Testis (tissue), 2 donors: ENCODE measurements at regions not wholly inside any gene's neighbourhood (a gene's known extent, or its start where the extent isn't known, plus 50 kb on each side); places are given as distances from the start of the nearest gene placed in this dataset.

ENCODE experiments used
- DNase-seq: peaks from one replicate; pipeline ENCODE4 v3.0.0-alpha.2; 2019
- H3K27ac ChIP-seq, 2 donors: fragments of 200-600 bp; sonication (generic); one replicate each; pipeline ENCODE4 v1.5.1; 2019
- H3K27me3 ChIP-seq: fragments of 200-600 bp; sonication (generic); one replicate; pipeline ENCODE4 v1.5.1; 2019
- H3K36me3 ChIP-seq: fragments of 200-600 bp; sonication (generic); one replicate; pipeline ENCODE4 v1.5.1; 2017; ENCODE audit warnings: low read depth; ENCODE audit errors: missing control alignments
- H3K4me1 ChIP-seq: fragments of 200-600 bp; sonication (generic); one replicate; pipeline ENCODE4 v1.5.1; 2019
- H3K4me3 ChIP-seq, 2 donors: fragments of 200-600 bp; sonication (generic); one replicate each; pipeline ENCODE4 v1.5.1; 2017 to 2019
- H3K9me3 ChIP-seq: fragments of 200-600 bp; sonication (generic); one replicate; pipeline ENCODE4 v1.5.1; 2017
- POLR2A ChIP-seq: fragments of 450-650 bp; IDR thresholded peaks from one replicate; pipeline ENCODE4 v1.6.1; 2017; ENCODE audit warnings: antibody characterized with exemption, mild to moderate bottlenecking, moderate library complexity
- WGBS, 2 donors: methylation state at CpG; one replicate each; pipeline ENCODE4 v1.1.5; 2018; 5-methylcytosine and 5-hydroxymethylcytosine counted together
- intact Hi-C: fragments of 100-400 bp; cut with DNase I; formaldehyde crosslinking; loops from one replicate; pipeline ENCODE4 v1.15.1; 2023; ENCODE audit warnings: low total_unique reads
- TF ChIP-seq, protein P1 (sequence below), 3 experiments: fragments of 450-650 bp in 2 of 3; fragments of 200-600 bp in 1 of 3; sonication (generic) in 1 of 3; IDR thresholded peaks; one replicate each; pipeline ENCODE4 v1.5.1; 2016 to 2019; ENCODE audit warnings: antibody characterized with exemption in 3 of 3, mild to moderate bottlenecking in 2 of 3, moderate library complexity in 1 of 3

DNA sequence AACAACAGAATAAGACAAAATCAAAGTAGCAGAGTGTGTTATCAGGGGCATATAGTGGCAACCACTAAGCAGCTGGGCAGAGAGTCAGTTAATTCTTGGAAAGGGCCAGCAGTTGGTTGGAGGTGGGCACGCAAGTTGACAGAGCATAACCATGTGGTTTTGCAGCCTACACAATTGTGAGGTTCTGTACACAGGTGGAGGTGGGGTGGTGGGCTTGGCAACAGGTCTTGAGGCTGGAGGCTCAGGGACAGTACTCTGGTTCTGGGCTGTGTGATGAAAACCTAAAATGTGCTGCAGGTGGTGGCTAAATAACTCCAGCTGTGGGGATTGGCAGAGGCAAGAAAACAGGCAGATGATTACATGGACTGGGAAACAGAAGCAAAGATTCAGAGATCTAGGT, 1112.7 kb downstream of the PDHA2 start:
- Histone ChIP-seq H3K4me1 (no peaks in the 10 kb centered on the region), H3K27me3 (no peaks in the 10 kb centered on the region), H3K4me3 (no peak overlapping the region), H3K9me3 (no peaks in the 10 kb centered on the region), H3K27ac (no peak overlapping the region), H3K36me3 (no peaks in the 10 kb centered on the region)
- intact Hi-C loops = no loop called here
- no peak for DNase-seq
- TF ChIP-seq, protein P1, sequence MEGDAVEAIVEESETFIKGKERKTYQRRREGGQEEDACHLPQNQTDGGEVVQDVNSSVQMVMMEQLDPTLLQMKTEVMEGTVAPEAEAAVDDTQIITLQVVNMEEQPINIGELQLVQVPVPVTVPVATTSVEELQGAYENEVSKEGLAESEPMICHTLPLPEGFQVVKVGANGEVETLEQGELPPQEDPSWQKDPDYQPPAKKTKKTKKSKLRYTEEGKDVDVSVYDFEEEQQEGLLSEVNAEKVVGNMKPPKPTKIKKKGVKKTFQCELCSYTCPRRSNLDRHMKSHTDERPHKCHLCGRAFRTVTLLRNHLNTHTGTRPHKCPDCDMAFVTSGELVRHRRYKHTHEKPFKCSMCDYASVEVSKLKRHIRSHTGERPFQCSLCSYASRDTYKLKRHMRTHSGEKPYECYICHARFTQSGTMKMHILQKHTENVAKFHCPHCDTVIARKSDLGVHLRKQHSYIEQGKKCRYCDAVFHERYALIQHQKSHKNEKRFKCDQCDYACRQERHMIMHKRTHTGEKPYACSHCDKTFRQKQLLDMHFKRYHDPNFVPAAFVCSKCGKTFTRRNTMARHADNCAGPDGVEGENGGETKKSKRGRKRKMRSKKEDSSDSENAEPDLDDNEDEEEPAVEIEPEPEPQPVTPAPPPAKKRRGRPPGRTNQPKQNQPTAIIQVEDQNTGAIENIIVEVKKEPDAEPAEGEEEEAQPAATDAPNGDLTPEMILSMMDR (IDR thresholded peaks at IDR 0.05) = no peak
- no peak for TF ChIP-seq POLR2A
- 81 to 89% methylated on average over 1 of the region's 1 CpG for WGBS, 2 donors

DNA sequence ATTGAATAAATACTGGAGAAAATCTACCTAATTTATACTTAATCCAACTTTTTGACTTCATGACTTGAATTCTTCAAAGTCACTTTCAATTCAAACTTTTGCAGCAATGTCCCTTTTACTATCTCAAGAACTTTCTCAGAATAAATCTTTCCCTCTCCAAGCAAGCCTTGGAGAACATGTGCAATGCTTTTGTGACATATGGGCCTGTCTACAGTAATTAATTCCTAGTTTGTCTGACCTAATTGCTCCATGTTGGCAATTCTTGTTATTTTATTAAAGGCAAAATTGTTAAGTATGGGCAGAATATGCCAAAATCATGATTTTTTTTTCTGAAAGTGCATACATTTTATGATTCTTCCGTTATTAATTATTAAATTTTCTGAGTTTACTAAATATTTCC, 1115.3 kb downstream of the PDHA2 start:
- DNase-seq = no peak
- Histone ChIP-seq H3K36me3 (no peaks in the 10 kb centered on the region), H3K4me1 (no peaks in the 10 kb centered on the region), H3K4me3 (no peak overlapping the region), H3K27ac (no peak overlapping the region), H3K9me3 (no peaks in the 10 kb centered on the region), H3K27me3 (no peaks in the 10 kb centered on the region)
- 87 to 89% methylated on average over 1 of the region's 1 CpG for WGBS, 2 donors
- TF ChIP-seq POLR2A = no peak
- TF ChIP-seq, protein P1 (IDR thresholded peaks at IDR 0.05) = no peak
- intact Hi-C loops = no loop called here

DNA sequence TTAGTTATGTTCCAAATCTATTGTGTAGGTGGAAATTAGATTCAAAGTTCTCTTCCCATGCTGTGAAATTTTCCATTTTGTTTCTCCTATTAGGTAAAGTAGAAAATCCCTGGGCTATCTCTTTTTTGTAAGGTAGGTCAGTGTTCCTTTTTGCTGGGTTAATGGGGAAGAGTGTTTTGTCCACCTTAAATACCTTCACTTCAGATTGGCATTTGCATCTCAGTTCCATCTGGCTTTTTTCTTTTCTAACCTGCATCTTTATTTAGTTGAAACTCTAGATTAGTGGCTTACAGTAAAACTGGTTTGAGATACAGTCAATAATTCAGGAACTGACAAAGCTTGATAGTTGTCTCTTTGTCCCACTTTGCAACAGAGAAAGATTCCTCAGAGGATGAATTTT, 1115.8 kb downstream of the PDHA2 start:
- no peak for DNase-seq
- Histone ChIP-seq H3K4me3 (no peak overlapping the region), H3K4me1 (no peaks in the 10 kb centered on the region), H3K27me3 (no peaks in the 10 kb centered on the region), H3K27ac (no peak overlapping the region), H3K9me3 (no peaks in the 10 kb centered on the region), H3K36me3 (no peaks in the 10 kb centered on the region)
- intact Hi-C loops = no loop called here
- TF ChIP-seq POLR2A = no peak
- TF ChIP-seq, protein P1 (IDR thresholded peaks at IDR 0.05) = no peak

DNA sequence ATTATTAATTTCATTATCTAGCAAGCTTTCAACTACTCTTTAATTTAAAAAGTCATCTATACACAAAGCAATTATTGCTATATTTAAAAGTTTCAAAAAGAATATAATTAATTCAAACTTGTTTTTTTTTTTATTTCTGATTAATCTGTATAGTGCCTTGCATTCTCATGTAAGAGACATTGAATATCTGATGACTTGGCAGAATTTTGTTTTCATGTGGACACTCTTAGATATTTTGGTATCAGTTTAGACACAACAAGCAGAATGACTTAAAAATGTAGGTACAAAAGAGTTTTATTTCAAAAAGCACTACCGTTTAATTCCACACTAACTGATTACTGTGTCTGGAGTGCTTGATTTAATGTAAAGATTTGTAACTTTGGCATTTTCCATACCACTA, 1129.6 kb downstream of the PDHA2 start:
- no peak for TF ChIP-seq POLR2A
- TF ChIP-seq, protein P1 (IDR thresholded peaks at IDR 0.05) = no peak
- H3K9me3 ChIP-seq = no peaks in the 10 kb centered on the region
- no peak for DNase-seq
- no peak overlapping the region for H3K4me3 ChIP-seq
- H3K36me3 ChIP-seq = no peaks in the 10 kb centered on the region
- WGBS, 2 donors = 94 to 95% methylated on average over 1 of the region's 1 CpG
- no peaks in the 10 kb centered on the region for H3K4me1 ChIP-seq
- no peaks in the 10 kb centered on the region for H3K27me3 ChIP-seq
- intact Hi-C loops = no loop called here
- H3K27ac ChIP-seq = no peak overlapping the region

DNA sequence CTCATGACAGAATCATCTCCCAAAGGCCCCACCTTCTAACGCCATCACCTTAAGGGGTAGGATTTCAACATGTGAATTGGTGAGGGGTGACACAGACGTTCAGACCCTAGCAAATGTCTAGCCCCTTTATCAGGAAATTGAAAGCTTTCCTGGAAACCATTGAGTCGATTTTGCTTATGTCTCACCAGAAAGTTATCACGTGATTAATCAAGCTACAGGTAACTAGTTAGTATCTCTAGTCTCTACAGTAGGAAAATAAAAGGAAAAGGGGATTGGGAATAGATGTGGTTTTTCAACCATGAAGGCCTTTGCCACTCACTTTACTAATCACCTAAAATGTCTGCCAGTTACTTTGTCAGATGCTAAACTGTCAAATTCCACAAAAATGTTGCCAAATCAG, 1133.0 kb downstream of the PDHA2 start:
- WGBS, 2 donors = 96% methylated on average over 4 of the region's 4 CpGs

More for the DNA sequence above, 1133.0 kb downstream of the PDHA2 start:
- Histone ChIP-seq H3K4me1 (no peaks in the 10 kb centered on the region), H3K27ac (no peak overlapping the region), H3K27me3 (no peaks in the 10 kb centered on the region), H3K9me3 (no peaks in the 10 kb centered on the region), H3K4me3 (no peak overlapping the region), H3K36me3 (no peaks in the 10 kb centered on the region)
- intact Hi-C loops = no loop called here
- DNase-seq = no peak
- TF ChIP-seq, protein P1 (IDR thresholded peaks at IDR 0.05) = no peak
- TF ChIP-seq POLR2A = no peak
